HEK293T (cell line): ENCODE measurements at regions not wholly inside any gene's neighbourhood (a gene's known extent, or its start where the extent isn't known, plus 50 kb on each side); places are given as distances from the start of the nearest gene placed in this dataset.

Source experiments
- ARNT ChIP-seq: fragments of 450-650 bp; IDR thresholded peaks from 2 replicates; pipeline ENCODE4 v1.6.1; 2017; ENCODE audit warnings: mild to moderate bottlenecking
- ELF4 ChIP-seq: fragments of 450-650 bp; IDR thresholded peaks from 2 replicates; pipeline ENCODE4 v1.6.1; 2017; ENCODE audit warnings: antibody characterized with exemption
- FOXK2 ChIP-seq: fragments of 450-650 bp; IDR thresholded peaks from 2 replicates; pipeline ENCODE4 v1.6.1; 2016; ENCODE audit warnings: mild to moderate bottlenecking
- FOXM1 ChIP-seq: fragments of 450-650 bp; IDR thresholded peaks from 2 replicates; pipeline ENCODE4 v1.6.1; 2017; ENCODE audit warnings: mild to moderate bottlenecking, borderline replicate concordance
- L3MBTL2 ChIP-seq: fragments of 450-650 bp; conservative IDR thresholded peaks from 2 replicates; pipeline ENCODE4 v1.6.1; 2016; ENCODE audit warnings: mild to moderate bottlenecking
- LEF1 ChIP-seq: fragments of 450-650 bp; IDR thresholded peaks from 2 replicates; pipeline ENCODE4 v1.6.1; 2017; ENCODE audit warnings: mild to moderate bottlenecking, borderline replicate concordance
- NFRKB ChIP-seq: fragments of 450-650 bp; IDR thresholded peaks from 2 replicates; pipeline ENCODE4 v1.6.1; 2016; ENCODE audit warnings: mild to moderate bottlenecking, moderate library complexity
- SP1 ChIP-seq: fragments of 450-650 bp; IDR thresholded peaks from 2 replicates; pipeline ENCODE4 v1.6.1; 2017
- SUZ12 ChIP-seq: fragments of 450-650 bp; IDR thresholded peaks from 2 replicates; pipeline ENCODE4 v1.6.1; 2016; ENCODE audit warnings: mild to moderate bottlenecking
- TARDBP ChIP-seq: fragments of 450-650 bp; IDR thresholded peaks from 2 replicates; pipeline ENCODE4 v1.6.1; 2016
- ZNF384 ChIP-seq: fragments of 450-650 bp; IDR thresholded peaks from 2 replicates; pipeline ENCODE4 v1.6.1; 2016

- TF ChIP-seq SP1: no peak
- no peak for TF ChIP-seq ZNF384
- TF ChIP-seq ARNT: no peak
- TF ChIP-seq FOXM1: no peak
- no peak for TF ChIP-seq LEF1
- TF ChIP-seq FOXK2: no peak
- no peak for TF ChIP-seq SUZ12
- no peak for TF ChIP-seq L3MBTL2
- TF ChIP-seq ELF4: no peak
- TF ChIP-seq NFRKB: no peak
- no peak for TF ChIP-seq TARDBP
Observed at GRCh38 chr6:82823361-82823760, 242.3 kb downstream of the UBE3D start.
